Effector CD4-positive, alpha-beta T cell (primary cell): ENCODE measurements at regions not wholly inside any gene's neighbourhood (a gene's known extent, or its start where the extent isn't known, plus 50 kb on each side); places are given as distances from the start of the nearest gene placed in this dataset.

Experiments used
- DNase-seq: peaks from one replicate; pipeline ENCODE4 v3.0.0-alpha.2; 2020

DNA sequence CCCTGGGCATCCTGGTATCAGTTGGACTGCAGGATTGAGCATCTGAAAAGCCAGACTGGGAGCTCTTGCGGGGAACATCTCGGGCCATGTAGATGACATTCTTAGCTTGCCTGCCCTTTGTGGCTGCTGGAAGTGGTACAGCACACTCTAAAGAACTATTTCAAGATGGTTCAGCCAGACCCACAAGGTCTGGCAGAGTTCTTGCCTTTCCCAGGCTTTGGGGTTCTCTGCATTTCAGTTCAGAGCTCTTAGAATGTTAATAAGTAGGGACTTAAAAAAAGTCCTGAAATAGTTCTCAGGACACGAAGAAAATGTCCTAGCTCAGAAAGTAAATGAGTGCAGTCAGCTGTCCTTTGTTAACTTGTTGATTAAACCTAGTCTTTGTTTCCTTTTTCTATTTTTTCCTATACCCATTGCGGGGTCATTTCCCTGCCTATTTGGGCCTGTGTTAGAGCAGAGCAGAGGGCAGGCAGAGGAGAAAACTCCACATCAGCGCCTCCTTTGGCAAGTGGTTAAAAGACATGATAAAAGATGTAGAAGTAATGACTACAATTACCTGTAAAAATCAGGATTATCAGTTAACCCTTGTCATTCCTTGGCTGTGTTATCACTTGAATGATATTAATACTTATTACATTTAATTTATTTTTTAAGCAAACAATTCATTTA, 291.5 kb downstream of the ZSWIM6 start:
- no peak for DNase-seq

DNA sequence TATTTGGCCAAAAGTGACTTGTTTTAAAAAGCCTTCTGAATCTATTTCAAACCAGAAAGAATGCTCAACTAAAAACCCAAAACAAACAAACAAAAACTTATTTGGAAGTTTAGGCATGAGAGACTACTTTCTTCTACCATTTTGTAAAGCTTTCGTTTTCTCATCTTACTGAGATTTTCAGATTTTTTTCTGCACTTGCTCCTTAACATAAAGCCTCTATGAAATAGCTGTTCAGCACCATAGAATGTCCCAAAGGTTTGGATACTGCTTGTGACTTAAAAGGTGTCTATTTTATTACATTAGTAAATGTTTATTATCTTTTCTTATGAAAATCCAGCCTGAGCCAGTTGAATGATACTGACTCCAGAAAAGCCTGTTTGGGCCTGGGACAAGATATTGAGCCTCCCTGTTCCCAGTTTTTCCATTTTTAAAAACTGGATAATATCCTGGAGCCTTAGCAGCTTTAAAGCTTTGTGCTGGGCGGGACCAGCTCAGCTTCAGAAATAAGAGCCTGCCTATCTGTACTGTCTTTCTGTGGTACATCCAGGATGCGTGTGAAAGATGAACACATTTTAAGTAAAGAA, 292.6 kb downstream of the ZSWIM6 start:
- no peak for DNase-seq

DNA sequence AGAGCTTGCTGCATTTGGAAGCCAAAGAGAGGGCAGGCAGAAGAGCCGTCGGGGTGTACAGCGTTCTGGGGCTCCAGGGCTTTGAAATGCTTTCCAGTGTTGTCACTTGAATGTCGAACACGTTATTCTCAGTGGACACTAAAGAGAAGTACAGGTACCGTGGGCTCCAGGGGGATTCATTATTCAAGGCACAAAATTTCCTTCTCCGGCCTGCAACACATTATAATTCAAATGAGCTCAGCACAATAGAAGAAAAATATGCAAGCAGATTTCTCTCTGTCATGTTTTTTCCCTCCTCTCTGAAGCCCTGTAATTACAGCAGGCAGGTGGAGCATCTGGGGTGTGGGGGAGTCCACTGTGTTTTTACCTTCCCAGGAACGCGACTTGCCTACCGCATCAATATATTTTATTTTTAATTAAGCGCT, 293.1 kb downstream of the ZSWIM6 start:
- DNase-seq = no peak

DNA sequence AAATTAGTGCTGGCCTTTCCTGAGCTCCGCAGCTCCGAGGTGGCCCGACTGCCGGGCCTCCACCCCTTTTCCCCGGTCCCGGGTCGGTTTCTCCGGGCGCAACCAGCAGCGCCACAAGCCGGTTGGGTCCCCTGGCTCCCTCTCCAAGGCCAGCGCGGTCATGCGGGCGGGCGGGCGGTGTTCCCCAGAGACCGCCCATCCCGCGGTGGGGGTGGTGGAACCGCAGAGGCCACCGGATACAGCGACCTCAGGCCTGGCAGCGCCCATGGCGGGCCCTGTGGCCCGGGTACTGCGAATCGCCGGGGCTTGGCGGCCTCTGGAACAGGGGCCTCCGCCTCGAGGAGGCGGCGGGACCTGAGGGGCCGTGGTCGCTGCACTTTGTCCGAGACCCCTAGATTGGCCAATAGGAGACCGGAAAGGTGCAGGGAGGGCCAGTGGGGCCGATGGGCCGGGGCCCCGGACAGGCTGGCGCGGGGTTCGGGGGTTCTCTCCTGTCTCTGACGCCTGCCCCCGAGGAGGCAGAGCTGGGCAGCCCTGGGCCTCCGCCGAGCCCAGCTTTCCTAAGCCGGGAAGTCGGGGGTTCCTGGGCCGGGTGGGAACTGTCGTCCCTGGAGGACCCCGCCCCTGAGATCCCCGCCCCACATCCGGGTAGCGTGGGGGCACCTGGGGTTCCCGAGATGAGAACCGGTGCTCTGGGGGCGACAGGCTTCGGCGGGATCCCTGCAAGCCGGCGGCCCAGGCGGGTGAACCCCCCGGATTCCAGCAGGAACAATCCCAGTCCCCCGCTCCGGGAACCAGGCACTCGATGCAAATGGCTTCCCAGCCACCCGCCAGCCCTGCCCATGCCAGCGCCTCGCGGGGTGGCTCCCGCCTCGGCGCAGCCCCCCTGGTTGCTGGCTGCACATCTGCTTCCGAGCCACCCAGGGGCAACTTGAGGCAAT, 293.9 kb downstream of the ZSWIM6 start:
- DNase-seq = no peak

DNA sequence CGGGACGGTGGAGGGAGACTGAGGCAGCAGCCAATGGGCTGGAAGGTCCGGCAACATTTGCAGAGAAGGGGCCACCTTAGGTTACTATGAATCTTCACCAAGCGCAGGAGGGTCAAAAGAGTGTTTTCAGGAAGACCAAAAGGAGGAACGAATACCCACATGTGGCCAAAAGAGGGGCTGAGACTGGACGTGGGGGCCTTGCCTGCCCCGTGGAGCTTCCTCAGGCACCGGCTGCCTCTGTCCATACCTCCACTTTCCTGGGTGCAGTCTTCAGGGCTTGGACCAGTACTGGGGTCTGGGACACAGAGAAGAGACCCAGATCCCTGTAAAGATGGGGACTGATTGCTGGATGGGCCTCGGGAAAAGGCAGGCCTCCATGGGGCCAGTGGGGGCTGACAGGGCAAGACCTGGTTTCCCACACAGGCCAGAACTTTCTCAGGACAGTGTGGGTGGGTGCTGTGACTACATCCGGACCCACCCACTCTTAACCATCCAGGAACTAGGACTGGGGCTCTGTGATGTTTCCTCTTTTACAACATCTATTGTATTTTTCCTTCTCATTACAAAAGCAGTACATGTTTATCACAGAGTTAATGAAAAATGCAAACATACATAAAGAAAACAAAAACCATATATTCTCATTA, 294.7 kb downstream of the ZSWIM6 start:
- DNase-seq = no peak

DNA sequence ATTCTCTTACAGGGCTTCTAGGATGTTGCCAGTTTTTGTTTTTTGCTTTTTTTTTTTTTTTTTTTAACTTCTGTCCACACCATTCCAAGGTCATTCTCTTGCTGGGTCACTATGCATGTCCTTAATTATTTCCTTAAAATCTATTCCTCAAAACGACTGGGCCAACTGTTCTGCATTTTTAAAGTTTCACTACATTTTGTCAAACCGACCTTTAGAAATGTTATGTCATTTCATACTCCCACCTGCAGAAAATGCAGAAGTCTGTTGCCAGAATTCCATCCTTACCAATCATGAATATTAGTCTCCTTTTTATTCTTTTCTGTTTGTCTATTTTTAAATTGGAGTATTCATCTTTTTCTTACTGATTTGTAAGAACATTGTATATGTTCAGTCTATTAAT, 295.5 kb downstream of the ZSWIM6 start:
- DNase-seq = no peak

DNA sequence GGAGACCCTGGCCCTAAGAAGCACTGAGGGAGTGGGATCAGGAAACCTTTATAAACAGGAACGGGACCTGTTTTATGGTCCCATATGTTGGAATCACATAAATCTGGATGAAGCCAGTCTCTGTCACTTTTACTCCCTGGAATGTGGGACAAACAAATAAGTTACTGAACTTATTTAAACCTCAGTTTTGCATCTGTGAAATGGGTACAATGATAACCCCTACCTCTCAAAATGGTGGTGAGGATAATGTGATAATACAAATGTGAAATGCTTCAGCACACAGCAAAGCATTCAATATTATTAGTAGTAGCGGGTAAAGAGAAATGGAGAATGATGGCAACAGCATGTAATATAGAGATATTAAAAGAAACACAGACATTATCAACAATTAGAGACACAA, 298.9 kb downstream of the ZSWIM6 start:
- no peak for DNase-seq

DNA sequence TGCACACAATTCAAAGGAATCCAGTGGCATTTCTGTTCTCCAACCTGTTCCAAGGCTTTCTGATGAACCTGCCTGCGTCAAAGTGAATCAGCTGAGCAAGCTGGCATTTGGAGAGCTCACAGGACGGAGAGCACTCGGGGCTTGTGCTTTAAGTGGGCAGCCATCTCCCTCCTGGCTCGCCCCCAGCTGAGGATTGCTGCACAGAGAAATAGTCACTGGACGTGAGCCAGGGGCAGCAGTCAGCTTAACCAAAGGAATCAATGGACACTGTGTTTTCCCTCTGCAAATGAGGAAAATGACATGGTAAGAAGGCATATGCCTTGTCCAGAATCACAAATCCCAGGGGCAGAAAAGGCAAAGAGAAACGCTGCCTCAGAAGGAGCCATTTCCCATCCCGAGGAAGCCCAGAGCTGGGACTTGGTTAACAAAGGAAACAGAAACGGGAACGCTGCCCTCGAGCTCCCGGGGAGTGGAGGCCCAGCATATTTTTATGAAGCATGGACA, 299.4 kb downstream of the ZSWIM6 start:
- DNase-seq = no peak

DNA sequence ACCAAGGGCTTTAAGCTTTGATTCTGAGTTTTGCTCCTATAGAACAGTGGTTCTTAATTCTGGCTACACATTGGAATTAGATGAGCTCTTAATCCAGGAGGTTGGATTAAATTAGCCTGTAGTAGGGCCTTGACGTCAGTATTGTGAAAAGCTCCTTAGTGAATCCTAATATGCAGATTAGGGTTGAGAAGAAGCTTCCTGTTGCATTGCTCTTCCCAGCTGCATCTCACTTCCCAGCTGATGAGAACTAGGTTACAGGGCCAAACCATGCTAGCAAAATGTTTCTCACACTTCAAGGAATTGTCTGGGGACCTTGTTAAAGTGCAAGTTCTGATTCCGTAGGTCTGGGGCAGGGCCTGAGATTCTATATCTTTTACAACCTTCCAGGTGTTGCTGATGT, 300.0 kb downstream of the ZSWIM6 start:
- no peak for DNase-seq

DNA sequence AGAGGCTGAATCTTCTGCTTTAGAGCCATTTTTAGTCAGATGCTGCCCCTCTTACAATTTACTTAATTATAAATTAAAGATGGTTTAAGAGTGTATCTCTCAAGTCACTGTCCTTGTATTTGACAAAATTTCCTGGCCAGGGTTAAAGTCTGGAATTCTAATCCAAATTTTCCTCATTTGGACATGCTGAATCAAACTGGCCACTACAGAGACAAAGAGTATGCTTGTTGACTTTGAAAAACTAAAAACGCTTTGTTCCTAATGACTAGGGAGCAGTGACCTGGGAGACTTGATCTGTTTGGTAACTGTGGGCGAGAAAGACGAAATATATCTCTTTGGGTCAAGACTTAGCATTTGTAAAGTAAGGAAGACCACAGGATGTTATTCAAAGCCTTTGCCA, 303.2 kb downstream of the ZSWIM6 start:
- no peak for DNase-seq

DNA sequence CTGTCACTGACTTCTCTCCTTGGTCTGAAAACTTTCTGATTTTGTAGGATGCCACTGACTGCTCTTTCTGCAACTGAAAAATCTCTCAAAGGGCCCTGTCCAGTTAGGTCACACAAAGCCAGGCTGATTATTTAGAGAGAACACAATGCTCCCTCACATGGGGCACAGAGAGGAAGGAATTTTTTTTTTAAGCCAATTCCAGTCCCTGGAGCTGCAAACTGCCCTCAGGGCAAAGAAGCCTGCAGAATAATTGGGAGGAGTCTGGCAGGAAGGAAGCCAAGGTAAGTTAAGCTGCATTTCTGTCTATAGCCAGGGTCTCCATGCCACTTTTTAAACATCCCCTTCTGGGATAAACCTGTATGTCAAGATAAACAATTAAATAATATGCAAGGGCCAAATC, 305.5 kb downstream of the ZSWIM6 start:
- DNase-seq = no peak

DNA sequence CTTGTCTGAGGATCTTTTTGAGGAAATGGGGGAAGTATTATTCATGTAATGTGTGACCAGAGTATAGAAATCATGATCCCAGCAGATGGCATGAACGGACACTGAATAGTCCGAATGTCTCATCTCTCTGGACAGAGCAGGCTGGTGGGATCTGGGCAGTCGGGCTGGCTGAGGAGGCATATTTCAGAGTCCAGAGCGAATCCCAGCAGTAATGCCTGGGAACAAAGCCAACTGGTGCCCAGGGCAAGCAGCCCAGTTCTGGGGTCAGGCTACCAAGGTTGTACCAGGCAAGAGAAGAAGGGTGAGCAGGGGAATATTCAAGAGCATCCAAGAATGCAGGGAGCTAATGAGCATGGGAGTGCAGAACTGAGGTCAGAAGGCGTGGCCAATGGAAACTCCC, 306.4 kb downstream of the ZSWIM6 start:
- DNase-seq = no peak

DNA sequence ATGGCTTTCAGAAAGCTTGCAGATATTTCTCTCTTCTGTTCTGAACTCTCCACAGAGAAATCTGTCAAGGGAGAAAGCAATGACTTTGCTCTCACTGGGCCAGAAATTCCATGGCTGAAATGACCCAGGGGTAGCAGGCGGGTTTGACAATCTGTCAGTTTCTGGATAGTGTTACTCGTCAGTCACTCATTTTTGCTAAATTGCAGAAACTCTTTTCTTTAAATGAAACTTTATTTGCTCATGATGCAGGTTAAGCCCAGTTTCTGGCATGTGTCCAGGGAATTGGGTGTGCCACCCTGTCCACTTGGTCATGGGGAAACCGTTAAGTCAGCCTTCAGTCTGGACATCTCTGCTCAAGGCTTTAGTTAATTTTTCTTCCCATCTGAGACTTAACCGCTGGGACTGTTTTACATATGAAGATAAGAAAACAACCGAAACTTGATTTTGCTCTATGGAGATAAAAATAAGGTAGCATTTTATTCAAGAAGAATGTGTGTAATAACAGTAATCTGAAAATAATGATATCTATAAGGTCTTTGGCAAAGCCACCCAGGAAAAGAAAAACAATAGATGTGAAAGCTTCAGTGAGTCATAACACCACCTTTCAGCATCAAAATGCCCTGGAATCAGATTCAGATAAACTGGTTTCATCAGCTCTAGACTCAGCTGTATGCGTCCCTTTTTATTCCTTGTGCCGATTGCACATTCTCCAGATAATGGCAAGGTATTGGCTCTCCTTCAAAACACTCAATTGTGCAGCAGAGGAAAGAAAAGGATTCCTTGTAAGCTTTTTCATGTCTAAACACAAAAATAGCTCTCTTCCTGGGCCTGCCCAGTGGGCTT, 308.3 kb downstream of the ZSWIM6 start:
- no peak for DNase-seq

DNA sequence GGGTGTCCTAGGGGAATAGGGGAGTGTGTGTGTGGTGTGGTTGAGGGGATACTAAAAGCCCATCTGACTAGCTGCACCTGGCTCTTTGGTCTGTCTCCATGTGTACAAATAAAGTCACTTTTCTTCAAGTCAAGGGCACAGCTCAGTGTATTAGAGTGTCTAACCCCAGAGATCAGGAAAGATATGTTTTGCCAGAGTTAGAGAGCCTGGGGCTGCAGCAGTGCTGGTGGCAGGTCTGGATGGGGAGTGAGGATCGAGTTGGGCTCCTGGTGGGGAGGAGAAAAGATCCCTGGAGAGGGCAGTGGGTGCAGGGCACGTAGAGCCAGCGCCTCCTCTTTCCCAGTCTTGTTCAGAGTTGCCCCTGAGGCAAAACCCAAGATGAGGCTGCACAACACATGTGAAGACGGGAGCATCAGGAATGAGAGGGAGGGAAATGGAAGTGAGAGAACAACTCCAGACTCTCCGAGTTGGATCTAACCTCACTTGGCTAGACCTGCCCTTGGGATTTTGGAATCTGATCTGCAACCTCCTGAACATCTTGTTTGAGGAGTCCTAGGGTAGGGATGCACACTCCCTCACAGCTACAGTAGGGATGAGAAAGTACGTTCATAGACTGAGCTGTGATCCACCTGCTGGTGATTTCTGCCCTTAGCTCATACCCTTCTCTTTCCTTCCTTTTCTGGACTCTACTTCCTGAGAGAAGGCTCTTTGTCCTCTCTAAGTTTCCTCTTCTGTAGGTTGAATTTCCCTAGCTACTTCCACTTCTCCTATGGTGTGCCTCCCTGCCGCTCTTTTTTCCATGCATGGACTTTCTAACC, 309.9 kb downstream of the ZSWIM6 start:
- no peak for DNase-seq

DNA sequence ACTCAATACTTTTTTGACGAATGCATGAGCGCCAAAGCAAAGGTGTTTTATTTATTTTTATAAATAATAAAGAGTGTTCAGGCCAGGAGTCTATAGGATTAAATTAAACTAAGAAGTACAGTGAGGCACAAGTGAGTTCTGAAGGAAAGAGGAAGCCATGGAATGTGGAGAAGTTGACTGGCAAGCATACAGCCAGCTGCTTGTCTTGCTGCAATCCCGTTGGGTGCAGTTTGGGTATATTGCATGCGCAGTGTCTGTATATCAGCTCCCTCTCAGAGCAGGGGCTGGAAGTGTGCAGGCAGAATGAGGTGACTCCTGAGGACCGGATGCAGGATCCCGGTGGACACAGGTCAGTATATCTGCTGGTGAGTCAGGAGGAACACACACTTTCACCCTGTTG, 315.6 kb downstream of the ZSWIM6 start:
- no peak for DNase-seq

DNA sequence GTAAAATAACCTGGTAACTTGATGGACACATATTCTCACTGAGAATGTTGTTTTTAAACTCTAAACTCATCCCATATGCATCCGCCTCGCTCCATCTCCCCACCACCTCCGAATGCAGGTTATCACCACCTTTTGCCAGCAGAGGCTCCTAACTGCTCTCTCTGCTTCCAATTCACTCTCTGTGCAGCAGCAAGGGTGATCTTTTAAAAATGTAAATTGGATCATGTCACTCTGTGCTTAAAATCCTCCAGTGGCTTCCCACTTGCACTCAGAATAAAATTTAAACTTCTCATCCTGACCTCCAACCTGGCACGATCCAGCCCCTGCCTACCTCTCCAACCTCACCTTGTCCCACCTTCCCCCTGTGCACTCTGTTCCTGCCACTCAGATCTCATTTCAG, 317.2 kb downstream of the ZSWIM6 start:
- DNase-seq = no peak

DNA sequence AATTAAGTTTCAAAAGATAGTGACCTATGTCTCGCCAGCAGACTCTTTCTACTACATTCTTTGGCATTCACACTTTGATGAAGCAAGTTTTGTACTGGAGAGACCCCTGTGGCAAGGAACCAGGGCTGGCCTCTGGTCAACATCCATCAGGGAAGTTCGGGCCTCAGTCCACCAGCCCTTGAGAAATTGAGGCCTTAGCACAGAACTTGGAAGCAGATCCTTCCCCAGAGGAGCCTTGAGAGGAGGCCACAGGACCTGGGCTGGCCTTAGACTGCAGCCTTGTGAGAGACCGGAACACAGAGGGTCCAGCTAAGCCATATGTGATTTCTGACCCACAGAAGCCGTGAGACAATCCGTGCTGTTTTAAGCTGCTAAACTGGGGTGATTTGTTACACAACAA, 317.9 kb downstream of the ZSWIM6 start:
- DNase-seq = no peak

DNA sequence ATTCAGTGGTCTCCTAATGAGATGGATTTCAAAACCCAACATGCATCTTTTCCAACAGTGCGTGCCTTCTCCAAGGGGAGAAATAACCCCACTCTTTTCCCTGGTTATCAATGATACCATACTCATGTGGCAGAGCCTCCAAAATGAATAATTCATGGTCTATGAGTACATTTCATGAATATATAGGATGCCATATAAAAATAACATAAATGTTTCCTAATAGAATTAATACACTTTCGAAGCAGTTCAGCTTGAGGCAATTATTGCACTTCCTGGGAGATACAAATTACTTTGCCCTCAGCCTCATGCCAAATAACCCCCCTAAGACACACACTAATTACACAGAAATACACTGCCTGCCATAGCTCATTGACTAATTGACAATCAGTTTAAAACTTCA, 318.6 kb downstream of the ZSWIM6 start:
- DNase-seq = no peak

DNA sequence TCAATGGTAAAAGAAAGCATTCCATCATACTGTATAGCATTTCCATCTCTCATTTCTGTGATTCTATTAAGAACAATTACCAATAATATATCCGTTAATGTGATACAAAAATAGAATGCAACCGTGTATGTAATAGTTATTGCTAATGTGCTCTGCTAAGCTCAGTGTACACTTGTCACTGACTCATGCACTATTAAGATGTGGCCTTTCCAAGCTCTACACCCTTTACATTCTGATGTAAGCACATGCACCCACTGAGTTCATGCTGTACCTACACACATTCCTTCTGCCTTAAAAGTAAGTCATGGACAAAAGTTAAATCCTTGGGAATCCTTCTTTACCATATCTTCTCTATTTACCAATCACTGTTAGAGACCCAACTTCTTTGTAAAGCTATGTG, 319.1 kb downstream of the ZSWIM6 start:
- DNase-seq = no peak

DNA sequence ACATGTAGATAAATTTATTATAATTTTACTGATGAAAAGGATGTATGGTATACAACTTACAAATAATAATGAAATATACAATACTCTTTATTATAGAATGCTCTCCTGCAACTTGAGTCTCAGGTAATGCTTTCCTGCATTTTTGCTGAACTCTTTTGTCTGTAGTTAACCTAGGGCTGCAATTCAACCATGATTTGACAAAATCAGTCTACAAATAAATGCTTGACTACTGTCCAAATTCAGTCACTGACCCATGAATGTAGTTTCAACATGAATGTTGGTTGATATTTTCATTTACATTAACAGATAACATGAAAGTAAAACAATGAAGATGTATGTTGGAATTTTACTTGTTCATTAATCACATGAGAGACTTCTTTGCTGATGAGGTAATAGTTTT, 320.9 kb downstream of the ZSWIM6 start:
- no peak for DNase-seq

DNA sequence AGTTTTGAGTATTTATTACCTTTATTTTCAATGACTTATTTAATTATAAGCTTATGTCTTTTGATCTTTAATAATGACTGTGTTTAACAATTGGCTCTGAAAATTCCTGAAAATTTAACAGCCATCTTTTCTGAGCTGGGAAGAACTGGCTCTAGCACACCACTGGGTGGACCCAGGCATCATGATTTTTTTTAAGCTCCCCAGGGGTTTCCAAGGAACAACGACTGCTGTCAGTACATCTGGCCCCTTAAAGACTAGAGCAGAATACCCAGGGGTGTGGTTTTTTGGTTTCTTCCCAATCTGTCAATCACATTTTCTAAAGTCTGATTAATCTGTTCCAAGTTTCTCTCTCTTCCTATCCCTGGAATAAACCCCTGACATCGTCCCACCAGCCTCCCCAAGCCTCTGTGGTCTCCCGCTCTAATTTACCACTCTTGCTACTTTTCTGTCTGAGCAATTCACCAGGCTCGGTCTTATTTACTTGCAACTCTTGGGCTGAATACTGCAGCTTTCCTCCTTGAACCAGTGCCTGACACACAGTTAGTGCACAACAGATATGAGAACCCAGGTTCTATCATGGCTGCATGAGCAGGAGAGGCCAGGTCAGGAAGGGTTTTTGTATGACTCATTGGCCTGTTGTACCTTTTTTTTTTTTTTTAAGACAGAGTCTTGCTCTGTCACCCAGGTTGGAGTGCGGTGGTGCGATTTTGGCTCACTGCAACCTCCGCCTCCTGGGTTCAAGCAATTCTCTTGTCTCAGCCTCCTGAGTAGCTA, 321.9 kb downstream of the ZSWIM6 start:
- no peak for DNase-seq
